Activated CD4-positive, alpha-beta memory T cell treated with anti-CD3 and anti-CD28 coated beads, Interleukin-2, amount 10 ng/mL, durations not matched to agents 7 days and 5 days (primary cell): ENCODE measurements at regions not wholly inside any gene's neighbourhood (a gene's known extent, or its start where the extent isn't known, plus 50 kb on each side); places are given as distances from the start of the nearest gene placed in this dataset.

Experiments used
- CTCF ChIA-PET: fragments of 350-600 bp; sonication (Branson Sonifier 250); formaldehyde crosslinking; loops from one replicate; lab custom pipeline; 2021; ENCODE audit warnings: antibody characterized with exemption, inconsistent platforms; lab: Charles Lee
- POLR2A ChIA-PET: fragments of 350-600 bp; sonication (Branson Sonifier 250); formaldehyde crosslinking; loops from one replicate; lab custom pipeline; 2021; ENCODE audit warnings: antibody characterized with exemption; lab: Charles Lee
- DNase-seq: peaks from one replicate; pipeline ENCODE4 v3.0.0-alpha.2; 2020
- H3K27ac Mint-ChIP-seq: one replicate; pipeline ENCODE4 v1.8.0; 2021; ENCODE audit warnings: mild to moderate bottlenecking, mixed read lengths
- H3K27me3 Mint-ChIP-seq: one replicate; pipeline ENCODE4 v1.8.0; 2021; ENCODE audit warnings: mixed read lengths
- H3K36me3 Mint-ChIP-seq: one replicate; pipeline ENCODE4 v1.8.0; 2021; ENCODE audit warnings: low read depth, mixed read lengths
- H3K4me1 Mint-ChIP-seq: one replicate; pipeline ENCODE4 v1.8.0; 2021; ENCODE audit warnings: mixed read lengths
- H3K4me3 Mint-ChIP-seq: one replicate; pipeline ENCODE4 v1.8.0; 2021; ENCODE audit warnings: mild to moderate bottlenecking, mixed read lengths
- H3K9me3 Mint-ChIP-seq: one replicate; pipeline ENCODE4 v1.8.0; 2021; ENCODE audit warnings: mixed read lengths

- H3K4me3 Mint-ChIP-seq: no peak overlapping the region
- no peak for DNase-seq
- ChIA-PET CTCF (no interaction called here), POLR2A (no interaction called here)
- H3K27ac Mint-ChIP-seq: no peak overlapping the region
- peaks cover 4% of the 10 kb centered on the region for H3K4me1 Mint-ChIP-seq
- no peaks in the 10 kb centered on the region for H3K9me3 Mint-ChIP-seq
- no peaks in the 10 kb centered on the region for H3K36me3 Mint-ChIP-seq
- H3K27me3 Mint-ChIP-seq: no peaks in the 10 kb centered on the region
These were observed 193.0 kb downstream of the HLX start for GRCh38 chr1:221072214-221072613.

GRCh38 chr1:221074332-221074731, 195.1 kb downstream of the HLX start:
- H3K36me3 Mint-ChIP-seq: no peaks in the 10 kb centered on the region
- no peaks in the 10 kb centered on the region for H3K27me3 Mint-ChIP-seq
- CTCF ChIA-PET: no interaction called here
- H3K4me1 Mint-ChIP-seq: peaks cover 2% of the 10 kb centered on the region
- POLR2A ChIA-PET: no interaction called here
- H3K9me3 Mint-ChIP-seq: no peaks in the 10 kb centered on the region
- H3K4me3 Mint-ChIP-seq: no peak overlapping the region
- no peak overlapping the region for H3K27ac Mint-ChIP-seq
- DNase-seq: no peak

- CTCF ChIA-PET: no interaction called here
- H3K9me3 Mint-ChIP-seq: no peaks in the 10 kb centered on the region
- no peaks in the 10 kb centered on the region for H3K36me3 Mint-ChIP-seq
- no peak overlapping the region for H3K27ac Mint-ChIP-seq
- H3K4me1 Mint-ChIP-seq: no peaks in the 10 kb centered on the region
- DNase-seq: no peak
- POLR2A ChIA-PET: no interaction called here
- H3K4me3 Mint-ChIP-seq: no peak overlapping the region
- H3K27me3 Mint-ChIP-seq: no peaks in the 10 kb centered on the region
These were observed 196.7 kb downstream of the HLX start for GRCh38 chr1:221075911-221076310.

GRCh38 chr1:221076391-221076811, 197.2 kb downstream of the HLX start:
- ChIA-PET POLR2A (no interaction called here), CTCF (no interaction called here)
- H3K27me3 Mint-ChIP-seq: no peaks in the 10 kb centered on the region
- no peaks in the 10 kb centered on the region for H3K4me1 Mint-ChIP-seq
- no peaks in the 10 kb centered on the region for H3K9me3 Mint-ChIP-seq
- no peaks in the 10 kb centered on the region for H3K36me3 Mint-ChIP-seq
- no peak overlapping the region for H3K4me3 Mint-ChIP-seq
- DNase-seq: no peak
- H3K27ac Mint-ChIP-seq: no peak overlapping the region

GRCh38 chr1:221078260-221078965, 199.2 kb downstream of the HLX start:
- no peaks in the 10 kb centered on the region for H3K4me1 Mint-ChIP-seq
- no peak for DNase-seq
- ChIA-PET POLR2A (no interaction called here), CTCF (no interaction called here)
- H3K27me3 Mint-ChIP-seq: no peaks in the 10 kb centered on the region
- no peak overlapping the region for H3K4me3 Mint-ChIP-seq
- no peaks in the 10 kb centered on the region for H3K36me3 Mint-ChIP-seq
- H3K27ac Mint-ChIP-seq: no peak overlapping the region
- no peaks in the 10 kb centered on the region for H3K9me3 Mint-ChIP-seq

DNA sequence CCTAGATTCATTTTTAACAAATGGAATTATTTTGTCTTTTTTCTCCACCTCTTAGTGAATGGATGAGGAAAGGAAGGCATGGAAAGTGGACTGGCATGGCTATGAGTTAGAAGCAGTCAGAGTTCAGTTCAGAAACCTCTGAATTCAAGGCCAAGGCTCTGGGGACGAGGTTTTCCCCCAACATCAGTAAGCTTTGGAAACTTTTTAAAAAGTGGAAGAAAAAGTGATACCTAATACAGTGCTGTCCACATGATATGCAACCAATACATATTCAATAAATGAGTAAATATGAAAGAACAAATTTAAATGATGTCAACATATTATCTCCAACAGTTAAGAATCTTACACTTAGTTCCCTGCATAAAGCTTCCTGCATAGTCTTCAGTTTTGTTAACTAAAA, 204.7 kb downstream of the HLX start:
- H3K9me3 Mint-ChIP-seq: no peaks in the 10 kb centered on the region
- ChIA-PET CTCF (no interaction called here), POLR2A (no interaction called here)
- no peak overlapping the region for H3K4me3 Mint-ChIP-seq
- no peaks in the 10 kb centered on the region for H3K27me3 Mint-ChIP-seq
- no peaks in the 10 kb centered on the region for H3K36me3 Mint-ChIP-seq
- no peak overlapping the region for H3K27ac Mint-ChIP-seq
- no peaks in the 10 kb centered on the region for H3K4me1 Mint-ChIP-seq
- no peak for DNase-seq

GRCh38 chr1:221084681-221085080, 205.4 kb downstream of the HLX start:
- POLR2A ChIA-PET: no interaction called here
- Mint-ChIP-seq H3K4me3 (no peak overlapping the region), H3K4me1 (no peaks in the 10 kb centered on the region), H3K9me3 (no peaks in the 10 kb centered on the region), H3K36me3 (no peaks in the 10 kb centered on the region), H3K27me3 (no peaks in the 10 kb centered on the region), H3K27ac (no peak overlapping the region)
- DNase-seq: no peak
- CTCF ChIA-PET: no interaction called here

DNA sequence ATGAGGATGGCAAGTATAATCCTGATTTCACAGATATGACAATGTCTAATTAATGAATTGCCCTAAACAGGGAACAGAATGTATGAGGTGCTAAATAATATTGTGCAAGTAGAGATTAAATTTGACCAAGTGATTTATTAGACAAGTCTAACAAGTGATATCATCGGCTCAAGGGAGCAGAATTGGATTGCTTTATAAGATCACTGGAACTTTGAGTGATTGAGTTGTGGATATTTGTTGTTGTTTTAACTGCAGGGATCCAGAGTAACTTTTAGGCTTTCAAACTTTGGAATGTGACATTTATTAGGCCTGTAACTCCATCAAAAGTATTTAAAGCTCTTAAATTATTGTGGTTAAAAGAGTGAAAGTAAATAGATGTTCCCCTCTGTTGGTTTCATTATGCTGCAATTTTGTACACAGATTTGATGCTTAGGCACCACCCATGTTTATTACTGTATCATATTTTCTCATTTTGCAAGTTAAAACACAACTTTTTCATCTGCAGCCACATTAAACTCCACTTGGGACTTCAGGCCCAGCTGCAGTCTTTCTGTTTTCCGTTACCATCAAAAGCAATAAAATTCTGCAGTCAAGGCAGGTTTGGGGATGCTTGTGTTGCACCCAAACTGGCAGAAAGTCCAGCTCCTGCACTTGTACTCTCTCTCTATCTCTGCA, 206.6 kb downstream of the HLX start:
- Mint-ChIP-seq H3K27me3 (no peaks in the 10 kb centered on the region), H3K9me3 (no peaks in the 10 kb centered on the region), H3K27ac (no peak overlapping the region), H3K4me1 (no peaks in the 10 kb centered on the region), H3K36me3 (no peaks in the 10 kb centered on the region), H3K4me3 (no peak overlapping the region)
- POLR2A ChIA-PET: no interaction called here
- DNase-seq: no peak
- CTCF ChIA-PET: interaction anchor here (0.8 kb wide), 1 partner anchor 53 kb away, joined by 3 read pairs; no protein-coding TSS in a partner anchor

DNA sequence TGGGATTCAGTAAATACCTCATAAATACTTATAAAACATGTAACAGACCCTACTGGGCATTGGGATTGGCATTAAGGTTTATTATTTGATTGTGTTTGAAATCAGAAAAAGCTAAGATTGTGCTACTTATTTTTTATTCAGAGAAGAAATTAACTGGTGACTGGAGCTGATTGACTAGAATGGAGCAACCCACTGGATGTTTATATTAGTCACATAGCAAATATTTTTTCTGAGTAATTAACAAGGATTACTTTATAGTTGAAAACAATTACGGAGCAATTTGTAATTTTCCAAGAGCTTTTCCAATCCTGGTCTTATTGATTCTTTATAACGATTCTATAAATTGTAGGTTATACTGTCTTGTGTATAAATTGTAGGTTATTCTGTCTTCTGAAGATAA, 208.7 kb downstream of the HLX start:
- ChIA-PET CTCF (no interaction called here), POLR2A (no interaction called here)
- Mint-ChIP-seq H3K36me3 (no peaks in the 10 kb centered on the region), H3K27ac (no peak overlapping the region), H3K9me3 (no peaks in the 10 kb centered on the region), H3K4me1 (no peaks in the 10 kb centered on the region), H3K4me3 (no peak overlapping the region), H3K27me3 (no peaks in the 10 kb centered on the region)
- no peak for DNase-seq

DNA sequence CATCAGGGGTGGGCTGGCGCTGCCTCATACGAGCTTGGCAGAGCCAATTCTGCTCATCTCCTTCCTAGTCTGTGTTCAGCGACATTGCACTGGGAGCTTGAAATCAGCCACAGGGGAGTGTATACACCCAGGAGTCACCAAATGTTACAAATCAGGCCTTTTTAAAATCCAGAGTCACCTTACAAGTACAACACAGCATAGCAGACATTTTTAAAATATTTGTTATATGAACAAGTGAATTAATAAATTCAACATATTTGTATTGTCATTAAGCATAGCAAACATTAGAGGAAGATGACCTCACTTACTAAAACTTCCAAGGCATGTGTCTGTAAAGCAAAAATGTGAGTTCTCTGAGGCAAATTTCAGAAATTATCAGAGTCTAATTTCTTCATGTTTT, 210.0 kb downstream of the HLX start:
- DNase-seq: no peak
- Mint-ChIP-seq H3K36me3 (no peaks in the 10 kb centered on the region), H3K27ac (no peak overlapping the region), H3K9me3 (no peaks in the 10 kb centered on the region), H3K4me1 (no peaks in the 10 kb centered on the region), H3K4me3 (no peak overlapping the region), H3K27me3 (no peaks in the 10 kb centered on the region)
- CTCF ChIA-PET: no interaction called here
- POLR2A ChIA-PET: no interaction called here

DNA sequence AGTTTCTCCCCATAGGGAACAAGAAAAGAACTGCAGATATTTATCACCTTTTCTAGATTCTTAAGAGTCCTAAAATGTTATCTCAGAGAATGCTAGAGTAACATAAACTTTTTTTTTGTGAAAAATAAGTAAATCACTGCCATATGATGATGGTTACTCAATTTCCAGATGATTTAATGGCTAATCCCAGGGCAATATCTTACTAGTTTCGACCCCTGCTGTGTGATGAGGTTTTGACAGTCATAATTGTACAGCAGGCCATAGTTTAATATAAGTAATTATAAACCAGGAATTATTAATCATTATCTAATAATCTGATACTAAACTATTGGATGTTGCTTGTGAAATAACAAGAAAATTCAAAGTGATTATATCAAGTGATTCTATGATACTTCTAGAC, 210.6 kb downstream of the HLX start:
- no peak overlapping the region for H3K27ac Mint-ChIP-seq
- H3K4me3 Mint-ChIP-seq: no peak overlapping the region
- CTCF ChIA-PET: no interaction called here
- no peaks in the 10 kb centered on the region for H3K36me3 Mint-ChIP-seq
- no peaks in the 10 kb centered on the region for H3K4me1 Mint-ChIP-seq
- POLR2A ChIA-PET: no interaction called here
- no peak for DNase-seq
- no peaks in the 10 kb centered on the region for H3K9me3 Mint-ChIP-seq
- no peaks in the 10 kb centered on the region for H3K27me3 Mint-ChIP-seq

DNA sequence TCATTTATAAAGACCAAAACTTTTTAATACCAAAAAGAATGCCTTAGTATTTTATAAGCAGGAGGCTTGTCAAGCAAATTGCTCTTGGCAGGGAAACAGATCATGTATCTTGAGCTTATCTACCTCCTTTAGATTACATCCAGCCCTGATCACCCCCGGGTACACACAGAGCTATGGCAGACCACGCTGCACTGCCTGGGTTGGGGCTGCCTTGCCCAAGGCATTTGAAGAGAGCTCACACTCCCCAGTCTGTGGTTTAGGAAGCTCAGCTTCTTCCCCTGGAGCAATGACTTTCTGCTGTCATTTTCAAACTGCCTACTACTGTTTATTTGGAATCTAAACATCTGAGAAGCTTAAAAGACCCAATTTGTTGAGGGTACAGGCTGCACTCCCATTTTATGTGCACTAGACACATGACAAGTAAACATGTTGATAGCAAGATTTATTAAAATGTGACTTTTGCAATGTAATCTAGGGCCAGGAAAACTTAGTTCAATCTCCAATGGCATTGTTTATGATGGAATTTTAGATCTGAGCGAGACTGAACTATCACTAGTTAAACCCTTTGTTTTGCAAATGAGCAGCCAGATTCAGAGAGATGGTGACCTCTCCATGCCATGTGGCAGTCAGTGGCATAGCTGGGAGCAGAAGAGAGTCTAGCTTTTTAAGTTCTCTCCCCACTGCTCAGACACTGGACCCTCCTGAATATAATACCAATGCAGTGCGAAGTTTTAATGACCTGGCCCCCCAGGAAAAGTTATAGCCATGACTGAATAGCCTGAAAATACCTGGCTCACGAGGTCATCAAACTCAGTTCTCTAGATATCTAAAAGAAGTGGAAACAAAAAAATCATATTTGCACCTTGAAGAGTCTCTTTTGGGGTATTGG, 214.9 kb downstream of the HLX start:
- no peak for DNase-seq
- Mint-ChIP-seq H3K27ac (no peak overlapping the region), H3K4me1 (no peaks in the 10 kb centered on the region), H3K36me3 (no peaks in the 10 kb centered on the region), H3K4me3 (no peak overlapping the region), H3K9me3 (peaks cover 3% of the 10 kb centered on the region), H3K27me3 (no peaks in the 10 kb centered on the region)
- ChIA-PET POLR2A (no interaction called here), CTCF (no interaction called here)

- POLR2A ChIA-PET: no interaction called here
- Mint-ChIP-seq H3K4me1 (no peaks in the 10 kb centered on the region), H3K27me3 (no peaks in the 10 kb centered on the region), H3K9me3 (peaks cover 9% of the 10 kb centered on the region), H3K27ac (no peak overlapping the region), H3K36me3 (no peaks in the 10 kb centered on the region), H3K4me3 (no peak overlapping the region)
- no peak for DNase-seq
- CTCF ChIA-PET: no interaction called here
These were observed 218.4 kb downstream of the HLX start for GRCh38 chr1:221097479-221098281.
